ENCODE measurements at regions not wholly inside any gene's neighbourhood (a gene's known extent, or its start where the extent isn't known, plus 50 kb on each side); places are given as distances from the start of the nearest gene placed in this dataset.

DNA sequence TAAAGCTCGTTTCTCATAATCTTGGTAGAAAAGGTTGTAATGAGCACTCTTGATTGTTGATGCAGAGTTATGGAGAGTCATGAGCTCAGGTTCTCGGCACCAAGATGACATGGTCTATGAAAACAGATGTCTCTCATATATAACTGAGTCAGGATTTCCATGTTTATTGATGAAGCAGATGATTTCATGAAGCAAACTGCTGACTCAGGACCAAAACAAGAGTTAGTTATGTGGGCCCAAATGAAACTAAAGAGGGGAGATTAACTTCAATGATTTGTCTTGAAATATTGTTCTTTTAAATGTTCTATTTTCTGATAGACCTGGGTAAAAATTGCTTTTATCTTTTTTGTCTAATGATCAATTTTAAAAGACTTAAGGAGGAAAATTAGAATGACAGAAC is 258.6 kb upstream of the CTNND2 start:
- TF ChIP-seq, protein P1, sequence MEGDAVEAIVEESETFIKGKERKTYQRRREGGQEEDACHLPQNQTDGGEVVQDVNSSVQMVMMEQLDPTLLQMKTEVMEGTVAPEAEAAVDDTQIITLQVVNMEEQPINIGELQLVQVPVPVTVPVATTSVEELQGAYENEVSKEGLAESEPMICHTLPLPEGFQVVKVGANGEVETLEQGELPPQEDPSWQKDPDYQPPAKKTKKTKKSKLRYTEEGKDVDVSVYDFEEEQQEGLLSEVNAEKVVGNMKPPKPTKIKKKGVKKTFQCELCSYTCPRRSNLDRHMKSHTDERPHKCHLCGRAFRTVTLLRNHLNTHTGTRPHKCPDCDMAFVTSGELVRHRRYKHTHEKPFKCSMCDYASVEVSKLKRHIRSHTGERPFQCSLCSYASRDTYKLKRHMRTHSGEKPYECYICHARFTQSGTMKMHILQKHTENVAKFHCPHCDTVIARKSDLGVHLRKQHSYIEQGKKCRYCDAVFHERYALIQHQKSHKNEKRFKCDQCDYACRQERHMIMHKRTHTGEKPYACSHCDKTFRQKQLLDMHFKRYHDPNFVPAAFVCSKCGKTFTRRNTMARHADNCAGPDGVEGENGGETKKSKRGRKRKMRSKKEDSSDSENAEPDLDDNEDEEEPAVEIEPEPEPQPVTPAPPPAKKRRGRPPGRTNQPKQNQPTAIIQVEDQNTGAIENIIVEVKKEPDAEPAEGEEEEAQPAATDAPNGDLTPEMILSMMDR (IDR thresholded peaks at IDR 0.05), result no peak
- TF ChIP-seq POLR2A (IDR thresholded peaks at IDR 0.05), result no peak
- no peak for TF ChIP-seq POLR2AphosphoS5 (IDR thresholded peaks at IDR 0.05)
